Cerebellar cortex (tissue), 1 donor: ENCODE measurements at regions not wholly inside any gene's neighbourhood (a gene's known extent, or its start where the extent isn't known, plus 50 kb on each side); places are given as distances from the start of the nearest gene placed in this dataset.
A peak's percentile ranks its signal among the peaks of the same experiment; 100 is the strongest.

Experiments used
- DNase-seq: peaks from one replicate; pipeline ENCODE4 v3.0.0-alpha.2; 2015; ENCODE audit warnings: low spot score

DNA sequence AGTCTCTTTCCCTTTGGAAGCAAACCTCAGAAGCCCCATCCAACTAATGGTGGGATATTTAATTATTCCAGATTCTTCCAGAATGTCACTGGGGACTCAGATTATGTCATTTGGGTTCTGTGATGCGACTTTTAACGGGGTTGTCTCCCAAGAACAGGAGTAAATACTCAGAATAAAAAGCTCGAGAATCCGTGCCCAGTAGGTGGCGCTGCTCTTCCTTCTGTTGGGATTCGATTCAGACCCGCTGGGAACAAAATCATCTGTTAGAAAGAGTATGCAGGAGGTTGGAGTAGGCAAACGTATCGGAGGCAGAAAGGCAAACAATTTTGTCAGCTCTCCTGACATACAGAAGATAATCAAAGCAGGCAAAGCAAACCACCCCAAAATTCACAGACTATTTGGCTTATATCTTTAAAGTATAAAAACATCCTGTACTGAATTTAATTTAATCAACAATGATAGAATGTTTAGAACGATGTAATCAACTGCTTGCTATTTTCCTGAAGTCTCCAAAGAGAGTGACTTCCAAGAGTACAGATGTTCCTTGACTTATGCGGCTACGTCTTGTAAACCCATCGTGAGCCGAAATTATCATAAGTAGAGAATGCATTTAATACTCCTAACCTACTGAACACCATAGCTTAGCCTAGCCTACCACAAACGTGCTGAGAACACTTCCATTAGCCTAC is 169.8 kb upstream of the RAI14 start:
- peak; percentile 88 for DNase-seq

DNA sequence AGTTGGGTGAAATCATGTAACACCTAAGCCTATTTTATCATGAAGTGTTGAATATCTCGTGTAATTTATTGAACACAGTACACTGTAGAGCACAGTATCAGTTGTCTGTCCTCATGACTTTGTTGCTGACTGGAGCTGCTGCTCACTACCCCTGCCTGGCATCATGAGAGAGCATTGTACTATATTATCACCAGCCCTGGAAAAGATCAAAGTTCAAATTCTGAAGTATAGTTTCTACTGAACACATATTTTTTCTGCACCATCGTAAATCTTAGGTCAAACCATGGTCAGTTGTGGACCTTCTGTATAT is 169.3 kb upstream of the RAI14 start:
- no peak for DNase-seq

DNA sequence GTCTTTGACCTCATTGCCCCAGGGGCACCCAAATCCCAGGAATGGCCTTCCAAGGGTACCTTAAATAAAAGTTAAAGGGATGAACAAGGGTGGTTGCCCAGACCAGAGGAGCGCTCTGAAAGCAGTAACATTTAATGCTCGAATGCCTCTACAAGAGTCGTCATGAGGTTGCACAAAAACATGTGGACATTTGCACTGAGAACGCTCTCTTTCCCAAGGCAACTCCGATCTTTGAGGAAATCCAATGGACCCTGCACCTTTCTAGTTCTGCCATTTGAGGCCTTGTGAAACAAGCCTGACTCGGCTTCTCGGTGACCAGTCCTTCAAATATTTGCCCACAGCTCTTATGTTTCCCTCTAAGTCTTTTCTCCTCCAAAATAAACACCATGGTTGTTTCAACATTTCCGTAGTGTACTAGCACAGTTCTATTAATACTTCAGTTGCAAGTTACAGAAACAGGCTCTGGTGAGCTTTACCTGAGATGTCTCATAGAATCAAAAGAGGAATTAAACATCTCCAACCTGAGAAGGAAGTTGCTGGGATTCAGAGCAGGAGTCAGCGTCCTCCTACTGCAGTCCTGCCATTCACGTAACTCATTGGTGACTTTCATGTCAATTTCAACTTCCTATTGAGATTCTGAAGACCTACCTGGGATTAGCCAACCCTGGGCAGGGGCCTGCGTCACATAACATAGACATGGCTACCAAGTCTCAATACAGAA is 168.8 kb upstream of the RAI14 start:
- DNase-seq, result no peak

GRCh38 chr5:34487956-34488355 is 168.2 kb upstream of the RAI14 start:
- DNase-seq, result no peak

DNA sequence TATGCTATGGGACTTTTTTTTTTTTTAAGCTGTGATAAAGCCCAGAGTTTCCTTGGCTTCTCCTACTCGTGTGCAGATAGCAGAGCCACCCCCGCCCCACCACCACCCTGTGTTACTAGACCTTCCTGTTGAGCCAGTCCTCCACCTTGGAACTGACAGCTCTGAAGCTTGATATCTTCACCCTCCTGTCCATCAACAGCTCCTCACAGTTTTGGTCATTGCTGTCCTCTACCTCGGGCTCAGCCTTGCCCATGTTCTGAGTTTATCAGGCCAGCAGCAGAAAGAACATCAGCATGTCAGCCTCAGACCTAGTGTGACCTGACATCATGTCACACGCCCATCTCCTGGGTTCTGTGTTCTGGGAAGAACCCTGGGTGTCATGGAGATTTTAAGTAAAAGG is 167.1 kb upstream of the RAI14 start:
- no peak for DNase-seq

- DNase-seq, result no peak
These were observed 165.4 kb upstream of the RAI14 start for GRCh38 chr5:34490506-34491250.

GRCh38 chr5:34491251-34491620 is 164.9 kb upstream of the RAI14 start:
- no peak for DNase-seq

DNA sequence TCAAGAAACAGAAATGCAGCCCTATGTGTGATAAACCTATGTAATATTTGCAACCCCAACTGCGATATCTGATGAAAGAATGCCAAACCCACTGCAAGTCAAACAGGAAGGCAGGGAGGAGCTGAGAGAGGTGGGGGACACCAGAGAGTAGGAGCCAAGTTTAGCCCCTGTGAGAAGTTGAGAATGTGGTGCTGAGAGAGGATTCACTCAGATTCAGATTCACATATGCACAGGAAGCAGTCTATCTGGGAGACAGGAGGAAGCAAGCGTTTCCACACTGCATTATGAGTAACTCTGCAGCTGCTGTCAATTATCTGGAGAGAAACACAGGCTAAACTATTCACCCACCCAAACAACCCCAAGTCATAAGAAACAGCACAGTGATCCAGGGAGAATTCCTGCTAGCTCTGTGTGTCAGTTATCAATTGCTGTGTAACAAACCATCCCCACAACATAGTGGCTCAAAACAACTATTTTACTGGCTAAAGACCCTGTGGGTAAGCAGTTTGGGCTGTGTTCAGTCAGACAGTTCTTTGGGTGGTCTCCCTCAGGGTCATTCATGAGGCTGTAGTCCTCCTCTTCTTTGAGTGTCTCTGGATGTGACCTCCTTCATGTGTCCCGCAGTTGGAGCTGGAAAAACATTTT is 161.9 kb upstream of the RAI14 start:
- no peak for DNase-seq

DNA sequence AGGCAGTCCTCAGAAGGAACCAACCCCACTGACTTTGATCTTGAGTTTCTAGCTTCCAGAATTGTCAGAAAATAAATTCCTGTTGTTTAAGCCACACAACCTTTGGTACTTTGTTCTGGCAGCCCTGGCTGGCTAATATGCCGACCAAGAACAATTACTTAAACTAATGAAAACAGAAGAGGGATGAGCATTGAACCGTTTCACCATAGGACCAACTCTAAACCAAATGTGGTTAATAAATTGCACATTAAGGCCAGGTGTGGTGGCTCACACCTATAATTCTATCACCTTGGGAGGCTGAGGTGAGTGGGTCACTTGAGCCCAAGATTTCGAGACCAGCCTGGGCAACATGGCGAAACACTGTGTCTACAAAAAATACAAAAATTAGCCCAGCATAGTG is 160.9 kb upstream of the RAI14 start:
- no peak for DNase-seq

GRCh38 chr5:34496260-34496691 is 159.9 kb upstream of the RAI14 start:
- DNase-seq, result no peak

DNA sequence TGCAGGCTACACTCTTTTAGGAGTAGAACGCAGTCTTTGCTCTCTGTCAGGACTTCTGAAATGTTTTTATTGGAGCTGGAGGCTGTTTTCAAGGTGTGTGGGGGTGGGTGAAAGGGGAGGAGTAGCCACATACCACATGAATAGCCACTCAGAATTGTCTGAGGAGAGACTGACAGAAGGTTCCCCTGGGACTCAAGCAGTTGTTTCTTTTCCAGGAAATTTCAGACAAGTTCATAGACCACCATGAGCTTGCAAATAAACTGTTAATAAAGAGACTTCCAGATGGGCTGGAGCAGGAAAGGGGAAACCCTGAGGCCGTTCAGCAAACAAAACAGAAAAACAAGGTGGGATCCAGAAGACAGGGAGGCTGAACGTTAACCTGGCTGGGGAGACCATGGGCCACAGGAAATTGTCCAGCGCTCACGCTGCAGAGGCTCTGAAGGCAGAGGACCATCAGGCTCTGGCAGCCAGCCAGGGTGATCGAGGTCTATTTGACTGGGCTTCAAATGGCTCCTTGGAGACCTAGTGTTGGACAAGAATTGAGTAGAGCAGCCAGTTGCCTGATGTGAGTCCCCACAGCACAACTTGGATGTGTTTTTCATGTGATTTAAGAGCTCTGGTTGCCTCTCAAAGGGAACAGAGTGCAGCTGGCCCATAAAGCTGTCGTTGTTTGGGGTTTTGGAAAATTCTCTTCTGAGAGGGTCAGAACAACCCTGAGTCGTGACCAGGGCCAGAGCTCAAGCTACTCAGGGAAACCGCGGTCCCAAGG is 159.2 kb upstream of the RAI14 start:
- DNase-seq, result no peak

DNA sequence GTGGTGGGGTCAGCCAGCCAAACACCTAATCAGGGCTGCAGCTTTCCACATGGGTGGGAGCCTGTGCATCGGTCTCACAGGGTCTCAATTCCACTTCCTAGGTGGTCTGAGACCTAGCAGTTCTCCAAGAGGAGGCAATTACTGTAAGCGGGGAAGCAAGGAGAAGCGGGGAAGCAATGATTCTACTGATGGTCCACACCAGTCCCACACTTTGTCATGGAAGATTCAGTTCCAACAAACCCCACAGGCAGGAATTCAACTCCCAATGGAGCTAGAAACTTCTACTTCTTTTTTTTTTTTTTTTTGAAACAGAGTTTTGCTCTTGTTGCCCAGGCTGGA is 158.7 kb upstream of the RAI14 start:
- no peak for DNase-seq

GRCh38 chr5:34498572-34498971 is 157.6 kb upstream of the RAI14 start:
- no peak for DNase-seq

- DNase-seq, result no peak
These were observed 157.0 kb upstream of the RAI14 start for GRCh38 chr5:34499001-34499734.

DNA sequence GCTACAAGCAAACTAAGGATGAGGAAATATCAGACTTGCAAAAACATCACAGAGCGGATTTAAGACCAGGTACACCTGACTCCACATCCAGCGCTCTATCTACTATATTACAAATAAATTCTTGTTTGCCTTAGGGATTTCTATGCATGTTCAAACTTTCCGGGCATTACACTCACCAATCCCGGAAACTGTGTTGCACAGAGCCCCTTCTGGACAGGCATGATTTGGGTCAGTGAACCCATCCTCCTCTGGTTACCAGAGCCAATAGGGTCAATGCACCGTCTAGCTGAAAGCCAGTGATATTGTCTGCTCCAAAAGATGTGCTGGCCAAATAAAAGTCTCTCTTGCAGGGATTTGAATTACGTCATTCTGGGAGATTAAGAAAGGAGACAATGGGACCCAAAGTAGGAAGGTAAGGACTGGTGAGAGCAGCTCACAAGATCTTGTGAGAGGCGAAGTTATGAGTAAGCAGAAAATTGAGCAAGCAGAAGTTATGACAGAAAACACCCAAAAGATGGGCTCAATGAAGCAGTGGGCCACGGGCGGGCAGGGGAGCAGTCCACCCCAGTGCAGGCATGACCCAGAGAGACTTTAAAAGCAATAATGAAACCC is 155.8 kb upstream of the RAI14 start:
- DNase-seq, result no peak

DNA sequence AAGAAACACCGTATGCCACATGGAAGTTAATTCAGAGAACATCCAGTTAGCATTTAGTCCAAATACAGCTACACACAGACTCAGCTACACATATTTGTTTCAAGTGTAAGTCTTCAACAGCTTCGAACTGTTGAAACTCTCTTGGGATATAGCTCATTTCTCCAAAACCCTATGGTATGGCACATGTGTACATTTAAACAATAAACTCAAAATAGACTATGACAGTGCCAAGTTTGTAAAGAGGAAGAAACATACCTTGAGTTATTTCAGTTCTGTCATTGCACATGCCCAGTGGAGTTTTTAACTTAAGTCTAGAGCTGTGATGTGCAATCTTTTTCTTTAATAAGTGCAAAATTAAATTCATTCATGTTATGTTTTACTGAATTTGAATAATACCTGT is 155.1 kb upstream of the RAI14 start:
- DNase-seq, result no peak

- DNase-seq, result no peak
These were observed 154.3 kb upstream of the RAI14 start for GRCh38 chr5:34501840-34502239.

DNA sequence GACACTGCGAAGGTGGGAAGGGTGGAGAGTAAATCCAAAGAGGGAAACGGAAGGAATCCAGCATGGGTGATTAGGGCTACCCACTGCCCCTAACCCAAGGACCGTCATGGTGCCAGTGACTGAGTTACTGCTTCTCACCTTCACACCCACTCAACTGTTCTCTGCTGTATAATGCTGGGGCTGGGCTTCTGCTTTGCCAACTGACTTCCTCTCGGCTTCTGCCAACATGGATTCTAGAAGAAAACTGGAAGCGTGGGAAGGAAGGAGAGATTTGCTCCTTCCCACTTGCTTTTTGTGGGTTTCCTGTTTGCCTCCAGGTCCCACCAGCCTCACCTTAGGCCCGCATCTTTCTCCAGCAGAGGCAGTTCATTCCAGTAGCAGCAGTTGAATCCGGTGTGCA is 153.5 kb upstream of the RAI14 start:
- DNase-seq, result no peak

DNA sequence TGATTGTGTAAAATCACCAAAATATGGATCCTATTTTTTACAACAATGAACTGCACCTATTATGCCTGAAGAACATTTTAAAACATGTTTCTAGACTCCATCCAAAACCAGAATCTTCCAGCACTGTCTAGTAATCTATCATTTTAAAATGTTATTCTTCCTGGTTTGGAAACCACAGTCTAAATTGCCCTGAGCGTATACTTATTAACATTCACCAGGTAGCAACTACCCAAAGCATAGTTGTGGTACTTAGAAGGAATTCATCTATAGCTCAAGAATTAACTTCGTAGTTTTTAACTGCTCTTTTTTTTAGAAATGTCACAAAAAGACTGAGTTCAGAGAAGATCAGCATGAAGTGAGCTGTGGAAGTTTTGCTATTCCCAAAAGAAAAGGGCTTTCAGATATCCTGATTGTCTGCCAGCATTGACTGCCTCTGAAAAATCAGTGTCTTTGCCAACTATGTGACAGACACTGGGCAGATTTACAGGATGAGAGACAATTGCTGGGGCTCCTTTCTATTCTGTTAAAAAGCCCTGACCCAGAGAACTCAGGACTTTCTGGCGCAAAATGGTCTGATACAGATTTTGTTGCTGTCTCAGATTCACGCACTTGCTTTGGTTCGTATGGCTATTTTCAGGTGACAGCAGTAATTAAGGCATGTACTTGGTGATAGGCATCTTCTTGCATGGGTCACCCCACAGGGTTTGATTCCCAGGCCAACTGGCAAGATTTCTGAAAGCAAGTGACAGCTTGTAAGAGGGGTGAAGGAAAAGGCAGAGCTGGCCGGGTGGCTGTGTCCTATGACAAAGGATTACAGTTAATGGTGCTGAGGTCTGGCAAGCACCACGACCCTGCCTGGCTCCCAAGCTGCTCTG is 152.5 kb upstream of the RAI14 start:
- peak; percentile 93 for DNase-seq

DNA sequence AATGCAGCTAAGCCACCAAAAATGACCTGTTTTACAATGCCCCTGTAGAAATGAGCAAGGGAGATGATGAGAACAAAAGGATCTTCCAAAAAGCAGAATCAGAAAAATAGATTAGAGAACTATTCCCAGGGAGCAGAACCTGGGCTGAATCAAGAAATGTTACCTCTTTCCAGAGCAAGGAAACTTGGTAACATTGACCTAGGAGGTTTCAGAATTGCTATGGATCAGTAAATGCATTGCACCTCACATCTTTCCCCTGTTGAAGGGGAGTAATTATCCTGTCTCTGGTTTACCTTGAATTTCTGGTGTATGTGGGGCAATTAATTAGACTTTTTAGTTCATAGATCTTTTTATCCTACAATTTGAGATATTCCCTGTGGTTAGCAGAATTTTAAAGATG is 151.2 kb upstream of the RAI14 start:
- no peak for DNase-seq
